AG08395 (cell line): ENCODE measurements at regions not wholly inside any gene's neighbourhood (a gene's known extent, or its start where the extent isn't known, plus 50 kb on each side); places are given as distances from the start of the nearest gene placed in this dataset.
A peak's percentile ranks its signal among the peaks of the same experiment; 100 is the strongest.
"Not testable (repeated sequence)": the region's sequence is repeated elsewhere in the genome, so short reads cannot be mapped to it uniquely, and the experiment has no call there.

Experiments used
- DNase-seq: peaks from one replicate; pipeline ENCODE4 v3.0.0; 2012; ENCODE audit warnings: mixed read lengths, low spot score

DNA sequence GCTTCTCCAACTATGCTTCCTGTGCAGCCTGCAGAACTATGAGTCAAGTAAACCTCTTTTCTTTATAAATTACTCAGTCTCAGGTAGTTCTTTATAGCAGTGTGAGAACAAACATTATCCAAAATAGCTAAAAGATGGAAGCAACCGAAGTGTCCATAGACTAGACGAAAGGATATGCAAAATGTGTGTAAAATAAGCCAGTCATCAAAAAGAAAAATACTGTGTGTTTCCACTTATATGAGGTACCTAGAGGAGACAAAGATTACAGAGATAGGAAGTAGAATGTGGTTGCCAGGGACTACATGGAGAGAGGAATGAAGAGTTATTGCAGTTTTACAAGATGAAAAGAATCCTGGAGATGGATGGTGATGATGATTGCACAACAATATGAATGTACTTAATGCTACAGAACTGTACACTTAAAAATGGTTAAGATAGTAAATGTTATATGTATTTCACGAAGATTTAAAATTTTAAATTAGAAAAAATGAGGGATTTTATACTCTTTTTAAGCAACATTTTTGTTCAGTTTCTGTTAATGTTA is 99.3 kb upstream of the FN1 start:
- DNase-seq, result no peak

DNA sequence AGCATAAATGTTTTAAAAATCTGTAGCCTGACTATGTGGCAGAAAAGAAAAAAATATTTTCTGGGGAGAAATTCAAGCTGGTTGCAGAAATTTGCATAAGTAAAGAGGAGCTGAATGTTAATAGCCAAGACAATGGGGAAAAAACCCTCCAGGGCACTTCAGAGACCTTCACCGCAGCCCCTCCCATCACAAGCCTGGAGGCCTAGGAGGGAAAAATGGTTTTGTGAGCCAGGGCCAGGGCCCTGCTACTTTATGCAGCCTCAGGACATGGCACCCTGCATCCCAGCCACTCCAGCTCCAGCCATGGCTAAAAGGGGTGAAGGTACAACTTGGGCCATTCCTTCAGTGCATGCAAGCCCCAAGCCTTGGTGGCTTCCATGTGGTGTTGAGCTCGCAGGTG is 97.8 kb upstream of the FN1 start:
- DNase-seq, result not testable (repeated sequence)

DNA sequence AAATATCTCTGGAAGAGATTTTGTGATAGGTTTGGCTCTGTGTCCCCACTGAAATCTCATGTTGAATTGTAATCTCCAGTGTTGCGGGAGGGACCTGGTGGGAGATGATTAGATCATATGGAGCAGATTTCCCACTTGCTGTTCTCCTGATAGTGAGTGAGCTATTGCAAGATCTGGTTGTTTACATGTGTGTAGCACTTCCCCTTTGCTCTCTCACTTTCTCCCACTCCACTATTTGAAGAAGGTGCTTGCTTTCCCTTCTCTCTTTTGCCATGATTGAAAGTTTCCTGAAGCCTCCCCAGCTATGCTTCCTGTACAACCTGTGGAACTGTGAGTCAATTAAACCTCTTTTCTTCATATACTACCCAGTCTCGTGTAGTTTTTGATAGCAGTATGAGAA is 97.0 kb upstream of the FN1 start:
- no peak for DNase-seq

DNA sequence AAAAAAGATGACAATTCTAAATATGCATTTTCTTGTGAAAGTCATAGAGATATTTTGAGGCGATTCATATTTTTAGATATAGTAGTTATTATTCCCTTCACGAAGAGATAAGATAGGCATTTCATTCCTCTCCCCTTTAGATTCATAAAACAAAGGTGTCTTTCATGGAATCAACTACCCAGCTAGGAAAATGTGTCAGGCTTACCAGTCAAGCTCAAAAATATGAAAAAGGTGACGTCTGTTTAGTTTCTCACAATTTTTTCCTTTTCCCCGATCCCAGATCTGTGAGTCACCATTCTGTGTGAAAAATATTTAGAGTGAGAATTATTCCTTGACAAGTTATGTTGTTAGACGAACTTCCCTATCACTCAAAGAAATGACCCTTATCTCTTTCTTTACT is 95.4 kb upstream of the FN1 start:
- DNase-seq, result no peak

DNA sequence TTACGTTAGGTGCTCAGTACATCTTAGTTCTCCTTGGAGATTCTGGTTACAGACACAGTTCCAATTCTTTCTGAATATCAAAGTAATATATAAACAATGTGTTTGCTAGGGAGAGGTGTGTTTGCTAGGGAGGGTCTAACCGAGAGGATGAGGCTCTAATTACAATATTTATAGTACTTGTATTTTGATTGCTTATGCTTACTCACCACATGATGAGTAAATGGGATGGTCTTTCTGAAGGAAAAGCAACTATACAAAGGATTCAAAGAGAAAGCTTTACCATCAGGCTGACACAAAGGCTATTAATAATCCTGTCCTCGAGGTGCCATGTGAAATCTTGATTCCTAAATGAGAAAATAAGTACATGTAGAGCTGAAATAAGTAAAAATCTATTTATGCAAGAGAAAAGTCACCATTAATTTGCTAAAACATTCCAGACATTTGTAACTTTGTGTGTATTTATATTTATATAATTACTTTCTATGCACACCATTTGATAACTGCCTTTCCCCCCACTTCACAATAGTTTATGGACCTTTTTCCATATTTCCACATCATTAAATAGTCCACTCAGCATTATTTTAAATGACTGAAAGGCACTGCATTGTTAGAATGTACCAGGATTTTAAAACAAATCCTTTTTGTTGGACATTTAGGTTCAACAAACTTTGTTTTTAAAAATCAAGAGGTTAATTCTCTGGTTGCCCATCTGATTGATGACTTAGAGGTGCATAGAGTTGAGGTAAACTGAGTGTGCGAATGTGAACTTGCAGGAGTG is 94.5 kb upstream of the FN1 start:
- no peak for DNase-seq

DNA sequence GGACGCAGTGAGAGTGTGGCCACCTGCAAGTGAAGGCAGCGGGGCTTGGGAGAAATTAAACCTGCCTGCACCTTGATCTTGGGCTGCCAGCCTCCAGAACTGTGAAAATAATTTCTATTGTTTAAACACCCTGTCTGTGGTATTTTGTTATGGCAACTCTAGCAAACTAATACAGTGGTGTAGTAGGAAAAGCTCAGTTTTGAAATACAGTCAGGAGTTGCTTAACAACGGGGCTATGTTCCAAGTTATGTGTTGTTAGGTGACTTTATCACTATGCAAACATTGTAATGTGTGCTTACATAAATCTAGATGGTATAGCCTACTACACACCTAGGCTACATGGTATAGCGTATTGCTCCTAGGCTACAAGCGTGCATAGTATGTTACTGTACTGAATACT is 93.4 kb upstream of the FN1 start:
- peak; percentile 23 for DNase-seq

DNA sequence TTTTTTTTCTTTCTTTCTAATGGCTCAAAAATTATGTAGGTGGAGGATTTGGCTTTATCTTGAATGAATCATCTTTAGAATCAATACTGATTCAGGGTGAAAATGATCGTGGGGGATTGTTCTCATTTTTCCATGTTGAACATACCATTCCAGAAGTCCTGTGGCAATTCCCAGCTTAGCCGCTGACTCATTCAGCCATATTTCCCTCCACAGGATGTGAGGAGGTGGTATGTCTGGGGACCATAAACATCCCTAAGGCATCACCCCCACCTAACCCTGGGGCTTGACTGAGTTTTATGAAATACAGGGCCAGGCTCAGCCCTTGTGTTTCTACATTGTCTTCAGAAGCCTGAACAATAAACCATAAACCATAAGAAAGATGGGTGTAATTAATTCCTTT is 92.7 kb upstream of the FN1 start:
- peak; percentile 82 for DNase-seq

DNA sequence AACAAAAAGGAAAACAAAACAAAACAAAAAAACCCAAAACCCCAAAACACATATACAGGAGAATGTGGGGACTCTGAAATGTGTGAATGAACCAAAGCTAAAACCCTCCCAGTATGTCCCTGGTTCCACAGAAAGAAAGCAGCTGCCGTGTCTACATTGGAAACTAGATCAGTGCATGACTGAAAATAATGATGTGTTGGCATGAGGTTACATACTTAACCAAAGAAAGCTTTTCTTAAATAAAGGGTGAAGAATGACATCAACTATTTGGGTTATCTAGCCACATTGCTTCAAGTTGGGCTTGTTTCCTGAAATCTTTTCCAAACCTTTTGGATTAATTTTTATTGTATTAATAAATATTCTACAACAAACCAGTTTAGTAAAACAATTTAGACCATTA is 91.9 kb upstream of the FN1 start:
- DNase-seq, result peak; percentile 32

DNA sequence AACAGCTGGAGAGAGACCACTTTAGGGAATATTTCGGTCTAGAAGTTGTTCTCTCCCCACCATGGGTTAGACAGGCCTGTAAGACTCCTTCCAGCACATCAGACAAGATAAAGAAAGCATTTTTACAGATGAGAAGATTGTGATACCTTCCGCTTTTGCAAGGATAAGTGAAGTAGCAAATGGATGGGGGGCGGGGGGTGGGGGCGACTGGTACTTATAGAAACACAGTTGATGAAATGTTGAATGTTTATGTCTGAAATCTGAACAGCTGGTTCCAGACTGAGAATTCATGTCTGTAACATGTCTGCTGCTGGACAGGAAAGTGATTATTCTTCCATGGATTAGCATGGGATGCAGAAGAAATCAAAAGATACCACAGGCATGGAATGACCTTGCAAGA is 90.5 kb upstream of the FN1 start:
- no peak for DNase-seq

DNA sequence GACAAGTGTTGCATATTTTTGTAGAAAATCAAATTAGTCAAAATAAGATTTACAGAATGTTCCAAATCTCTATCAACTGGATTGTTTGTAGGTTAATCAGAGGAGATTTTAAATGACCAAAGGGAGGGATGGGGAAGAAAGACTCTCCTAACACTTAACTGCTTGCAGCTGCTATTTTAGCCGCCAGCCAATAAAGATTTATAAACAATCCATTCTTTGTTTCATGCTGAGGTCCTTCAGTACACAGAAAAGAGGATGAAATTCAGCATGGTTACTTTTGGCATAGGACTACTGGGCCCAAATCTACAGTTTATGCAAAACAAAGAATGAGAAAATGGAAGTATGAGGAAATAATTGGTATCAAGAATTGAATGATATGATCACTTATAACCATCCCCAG is 86.4 kb upstream of the FN1 start:
- DNase-seq, result no peak

DNA sequence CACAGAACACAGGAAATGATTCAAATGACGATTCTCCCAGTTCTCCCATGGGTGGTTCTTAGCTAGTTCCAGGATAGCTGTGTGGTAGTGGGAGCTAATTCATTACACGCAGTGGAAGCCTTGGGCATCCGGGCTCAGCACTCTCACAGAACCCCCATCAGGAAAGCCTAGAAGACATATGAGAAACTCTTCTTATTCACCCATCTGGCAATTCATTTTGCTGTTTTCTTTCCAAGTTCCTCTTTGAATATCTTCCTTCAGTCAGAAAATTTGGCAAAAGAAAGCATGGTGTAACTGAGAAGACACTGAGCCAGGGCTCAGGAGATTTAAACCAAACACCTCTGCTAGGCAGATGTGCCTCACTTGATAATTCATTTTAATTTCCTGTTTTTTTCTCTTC is 85.2 kb upstream of the FN1 start:
- no peak for DNase-seq

DNA sequence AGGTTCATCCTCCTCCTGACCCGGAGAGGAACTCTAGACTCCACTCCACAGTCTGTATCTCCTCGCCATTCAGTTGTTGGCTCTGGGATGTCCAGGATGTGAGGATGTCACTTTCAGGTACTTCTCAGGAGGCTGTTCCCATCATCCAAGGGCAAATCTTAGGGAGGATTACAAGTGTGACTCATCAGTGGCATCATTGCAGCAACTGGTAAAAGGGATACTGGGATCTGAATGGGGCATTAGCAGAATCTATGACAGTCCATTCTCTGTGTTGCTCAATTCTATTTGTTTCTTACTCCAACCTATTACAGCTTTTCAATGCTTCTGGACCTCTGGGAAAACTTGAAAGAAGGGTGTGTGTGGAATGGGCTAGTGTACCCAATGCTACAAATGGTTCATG is 81.5 kb upstream of the FN1 start:
- DNase-seq, result no peak

DNA sequence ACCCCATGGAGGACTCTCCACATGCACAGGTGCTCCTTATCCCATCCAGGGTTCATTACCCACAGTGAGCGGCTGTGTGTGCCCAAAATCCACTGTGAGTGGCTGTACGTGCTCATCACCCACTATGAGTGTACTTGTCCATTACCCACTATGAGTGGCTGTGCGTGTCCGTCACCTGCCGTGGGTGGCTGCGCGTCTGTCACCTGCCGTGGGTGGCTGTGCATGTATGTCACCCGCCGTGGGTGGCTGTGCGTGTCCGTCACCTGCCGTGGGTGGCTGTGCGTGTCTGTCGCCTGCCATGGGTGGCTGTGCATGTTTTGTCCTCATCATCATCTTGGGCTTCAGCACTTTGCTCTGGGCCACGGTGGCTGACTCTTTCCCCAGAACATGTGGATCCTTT is 78.6 kb upstream of the FN1 start:
- DNase-seq, result no peak

DNA sequence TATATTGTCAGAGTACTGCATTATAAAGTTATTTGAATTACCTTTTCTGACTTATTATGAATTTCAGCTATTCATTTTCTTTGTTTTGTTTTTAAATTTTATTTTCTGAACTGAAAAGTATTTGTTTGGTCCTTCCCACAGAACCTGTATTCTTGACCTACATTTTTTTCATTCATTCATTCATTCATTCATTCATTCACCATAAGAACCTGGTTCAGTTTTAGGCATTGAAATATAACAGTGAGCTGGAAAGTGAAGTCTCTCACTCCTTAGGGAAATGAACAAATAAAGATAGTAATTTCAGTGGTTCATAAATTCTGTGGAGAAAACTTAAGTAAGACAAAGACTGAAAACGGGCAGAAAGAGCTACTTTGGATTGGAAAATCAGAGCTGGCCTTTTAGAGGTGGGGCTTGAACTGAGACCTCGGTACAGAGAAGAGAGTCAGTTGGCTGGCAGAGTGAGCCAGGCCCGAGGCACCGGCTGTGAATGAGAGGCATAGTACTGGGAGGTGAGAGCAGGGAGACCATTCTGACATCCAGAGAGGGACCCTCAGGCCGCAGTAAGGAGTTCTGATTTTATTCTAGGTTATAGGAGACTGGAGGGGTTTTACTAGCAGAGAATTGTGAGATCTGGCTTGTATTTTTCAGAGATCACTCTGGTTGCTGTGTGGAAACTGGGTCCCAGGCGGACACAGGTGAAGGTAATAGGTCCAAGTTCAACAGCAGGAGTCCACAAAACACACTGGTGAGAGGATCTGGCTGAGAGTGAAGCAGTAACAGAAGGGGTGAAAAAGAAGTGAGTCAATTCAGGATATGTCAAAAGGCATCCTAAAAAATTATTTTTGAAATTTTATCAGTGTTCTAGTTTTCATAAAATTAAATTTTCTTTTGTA is 75.8 kb upstream of the FN1 start:
- no peak for DNase-seq

DNA sequence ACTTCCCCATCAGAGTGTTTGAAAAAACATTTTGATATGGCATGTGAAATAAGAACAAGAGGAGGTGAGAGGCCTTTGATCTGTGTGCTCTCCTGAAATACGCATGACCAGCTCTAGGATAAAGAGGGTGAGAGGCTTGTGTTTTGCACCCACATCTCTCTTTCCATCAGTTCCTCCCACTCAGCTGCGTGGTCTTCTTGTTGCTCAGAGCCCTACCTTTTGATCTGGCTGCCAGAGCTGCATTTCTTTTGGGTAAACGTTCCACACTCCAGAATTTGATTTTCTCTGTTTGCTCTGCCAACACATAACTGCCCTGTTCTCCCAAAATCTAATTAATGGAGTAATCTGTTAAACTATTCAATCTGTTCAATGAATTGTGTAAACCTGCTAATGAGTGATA is 72.0 kb upstream of the FN1 start:
- DNase-seq, result no peak

DNA sequence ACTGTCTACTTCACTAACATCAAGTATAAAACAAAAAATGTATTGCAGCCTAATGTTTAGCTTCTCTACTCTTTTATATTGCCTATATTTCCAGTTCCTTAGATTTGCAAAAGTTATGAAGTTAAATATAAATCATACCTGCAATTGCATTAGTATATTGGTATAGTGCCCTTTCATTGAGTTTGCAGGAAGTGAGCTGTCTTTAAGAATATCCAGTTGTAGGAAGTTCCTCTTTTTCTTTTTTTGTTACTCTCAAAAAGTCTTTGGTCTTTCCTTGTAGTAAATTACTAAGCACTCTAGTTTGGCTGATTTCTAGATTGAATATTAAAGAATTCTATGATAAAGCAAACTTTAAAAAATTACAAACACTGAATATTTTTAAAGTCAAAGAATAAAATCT is 71.3 kb upstream of the FN1 start:
- no peak for DNase-seq

DNA sequence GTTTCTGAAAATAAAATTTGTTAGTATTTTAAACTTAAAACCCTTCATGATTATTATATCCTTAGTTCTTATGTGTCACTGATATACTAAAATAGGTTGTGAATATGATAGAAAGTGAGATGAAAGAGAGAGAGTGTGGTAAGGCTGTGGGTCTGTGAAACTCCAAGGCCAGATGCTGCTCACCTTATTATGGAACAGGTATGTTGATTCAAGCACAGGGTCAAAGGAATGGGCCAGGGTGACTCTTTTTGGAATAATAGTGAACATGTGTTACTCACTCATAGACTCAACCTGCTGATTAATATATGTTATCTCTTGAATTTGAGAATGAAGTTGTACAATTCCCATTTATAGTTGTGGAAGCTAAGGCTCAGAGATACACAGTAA is 70.7 kb upstream of the FN1 start:
- no peak for DNase-seq

DNA sequence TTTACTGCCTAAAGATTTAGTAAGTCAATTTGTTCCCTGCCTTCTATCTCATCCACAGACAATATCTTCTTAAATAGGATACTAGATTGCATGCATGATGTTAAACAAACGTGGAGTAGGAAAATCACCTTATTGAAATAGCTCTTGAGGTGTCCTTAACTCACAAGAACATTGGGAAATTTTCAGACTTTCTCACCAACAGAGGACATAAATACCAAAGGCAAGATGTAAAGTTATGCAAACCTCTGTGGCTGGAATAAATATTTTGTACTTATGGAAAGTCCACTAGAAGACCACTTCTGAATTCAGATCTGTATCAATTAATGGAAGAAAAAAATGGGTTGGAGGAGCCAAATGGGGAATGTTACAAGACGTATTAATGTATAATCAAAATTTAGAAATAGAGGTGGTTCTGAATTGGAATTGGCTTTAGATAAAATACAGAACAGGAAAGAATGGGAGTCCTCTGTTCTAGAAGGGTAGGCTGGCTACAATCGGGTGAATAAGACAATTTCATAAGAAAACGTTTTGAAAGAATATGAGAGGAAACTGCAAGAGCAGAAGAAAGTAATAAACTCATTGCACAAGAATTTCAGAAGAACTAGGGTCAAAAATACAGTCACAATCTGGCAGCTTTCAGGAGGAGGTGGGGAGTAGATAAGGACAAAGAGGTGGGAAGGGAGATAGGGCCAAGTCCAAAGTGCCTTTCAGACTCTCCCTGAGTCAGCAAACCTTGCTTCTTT is 69.3 kb upstream of the FN1 start:
- peak; percentile 52 for DNase-seq

DNA sequence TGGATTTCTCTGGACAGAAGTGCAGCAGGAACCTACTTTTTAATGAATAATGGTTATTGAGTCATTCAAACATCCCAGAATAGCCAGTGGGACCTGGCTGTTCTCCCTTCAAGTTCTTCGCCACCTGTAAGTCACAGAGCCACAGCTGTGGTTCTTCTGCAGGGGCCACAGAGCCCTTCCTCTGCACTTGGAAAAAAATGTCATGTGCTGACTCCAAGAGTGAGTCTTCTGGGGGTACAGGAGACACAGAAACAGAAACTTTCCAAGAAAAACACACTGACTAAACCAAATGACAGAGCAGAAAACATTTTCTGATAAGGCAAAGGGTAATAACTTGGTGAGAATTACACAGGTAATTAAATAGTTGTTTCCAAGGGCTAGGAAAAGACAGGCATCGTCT is 68.7 kb upstream of the FN1 start:
- no peak for DNase-seq

DNA sequence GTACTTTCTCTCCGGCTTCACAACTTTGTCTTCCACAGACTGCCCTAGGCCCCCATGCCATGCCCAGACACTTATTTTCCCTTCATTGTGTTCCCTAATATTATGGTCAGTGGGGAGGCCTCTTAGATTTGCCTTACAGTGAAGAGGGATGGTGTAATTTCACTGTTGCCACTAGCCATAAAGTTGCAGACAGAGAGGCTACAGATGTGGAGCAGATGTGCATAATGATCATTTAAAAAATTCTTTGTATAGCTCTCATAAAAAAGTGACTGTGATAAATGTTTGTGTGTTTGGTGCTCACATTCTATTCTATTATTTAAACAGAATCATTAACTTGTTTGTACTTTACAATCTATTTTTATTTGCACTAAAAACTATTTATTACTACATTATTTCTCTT is 67.5 kb upstream of the FN1 start:
- peak; percentile 21 for DNase-seq

DNA sequence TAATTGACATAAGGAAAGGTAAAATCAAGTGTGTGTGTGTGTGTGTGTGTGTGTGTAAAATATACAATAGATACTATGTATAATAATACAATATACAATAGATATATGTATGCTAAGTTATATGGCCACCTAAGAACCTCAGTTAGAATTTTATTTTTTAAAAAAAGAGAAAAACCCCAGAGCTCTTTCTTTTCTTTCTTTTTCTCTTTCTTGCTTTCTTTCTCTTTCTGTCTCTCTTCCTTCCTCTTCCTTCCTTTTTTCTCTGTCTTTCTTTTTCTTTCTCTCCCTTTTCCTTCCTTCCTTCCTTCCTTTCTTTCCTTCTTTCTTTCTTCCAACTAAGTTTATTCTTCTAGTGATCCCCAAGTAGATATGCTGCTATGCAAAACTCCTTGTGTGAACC is 64.6 kb upstream of the FN1 start:
- DNase-seq, result no peak

DNA sequence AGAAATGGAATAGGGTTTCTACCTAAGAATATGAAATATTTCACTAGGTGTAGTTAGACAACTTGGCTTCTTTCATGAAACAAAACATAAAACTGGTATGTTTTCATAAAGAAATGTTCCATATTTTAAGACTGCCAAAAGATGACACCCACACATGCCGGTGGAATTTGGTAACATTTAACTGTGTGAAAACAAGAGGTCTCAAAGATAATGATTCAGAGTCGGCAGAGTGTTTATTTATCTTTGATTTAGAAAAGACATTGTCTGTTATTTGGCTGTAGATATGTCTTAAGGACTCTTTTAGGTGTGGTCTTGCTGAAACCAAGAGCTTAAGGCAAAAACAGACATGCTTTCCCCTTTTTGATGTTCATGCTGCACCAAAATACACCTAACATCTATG is 63.5 kb upstream of the FN1 start:
- peak; percentile 18 for DNase-seq

DNA sequence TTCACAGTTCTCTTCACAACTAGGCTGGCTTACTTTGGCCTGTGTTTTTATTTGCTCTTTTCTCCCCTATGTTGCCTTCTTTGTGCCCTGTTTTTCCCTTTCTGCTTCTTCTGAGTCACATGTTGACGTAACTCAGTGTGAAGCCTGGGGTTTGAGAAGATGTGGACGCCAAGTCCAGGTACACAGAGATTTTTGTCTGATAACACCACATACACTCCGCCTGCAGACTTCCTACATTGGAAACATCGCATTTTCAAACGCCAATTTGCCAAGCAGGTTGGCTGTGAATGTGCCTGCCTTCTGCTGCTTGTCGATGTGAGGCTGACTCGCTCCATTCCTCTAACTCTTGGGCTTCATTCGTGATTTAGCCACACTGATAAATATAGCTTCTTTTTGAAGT is 62.6 kb upstream of the FN1 start:
- DNase-seq, result no peak
